GM12873 (cell line): ENCODE measurements at regions not wholly inside any gene's neighbourhood (a gene's known extent, or its start where the extent isn't known, plus 50 kb on each side); places are given as distances from the start of the nearest gene placed in this dataset.

ENCODE experiments used
- TF ChIP-seq, protein P1 (sequence below): IDR thresholded peaks from 2 replicates; pipeline ENCODE4 v1.5.1; 2012; ENCODE audit warnings: low read depth, mild to moderate bottlenecking, moderate library complexity, low read length, control low read depth; ENCODE audit not compliant: insufficient read depth; ENCODE audit errors: missing control alignments

DNA sequence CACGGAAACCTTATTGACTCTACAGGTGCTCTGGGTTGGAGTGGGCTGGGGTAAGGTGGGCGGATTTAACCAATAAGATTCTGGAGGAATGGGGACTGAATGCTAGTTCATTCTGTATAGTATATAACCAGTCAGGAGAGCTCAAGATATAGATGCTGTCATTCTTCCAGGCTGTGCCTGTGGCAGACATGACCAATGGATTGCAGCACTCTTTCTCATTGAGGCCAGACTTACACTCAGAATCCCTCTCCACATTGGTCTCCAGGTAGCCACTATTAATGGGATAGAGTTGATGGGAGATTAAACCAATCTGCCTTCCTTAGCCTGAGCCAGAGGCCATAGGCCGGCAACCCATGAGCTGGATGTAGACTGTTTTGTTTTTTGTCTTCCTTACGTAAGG is 82.8 kb upstream of the MEF2A start:
- TF ChIP-seq, protein P1, sequence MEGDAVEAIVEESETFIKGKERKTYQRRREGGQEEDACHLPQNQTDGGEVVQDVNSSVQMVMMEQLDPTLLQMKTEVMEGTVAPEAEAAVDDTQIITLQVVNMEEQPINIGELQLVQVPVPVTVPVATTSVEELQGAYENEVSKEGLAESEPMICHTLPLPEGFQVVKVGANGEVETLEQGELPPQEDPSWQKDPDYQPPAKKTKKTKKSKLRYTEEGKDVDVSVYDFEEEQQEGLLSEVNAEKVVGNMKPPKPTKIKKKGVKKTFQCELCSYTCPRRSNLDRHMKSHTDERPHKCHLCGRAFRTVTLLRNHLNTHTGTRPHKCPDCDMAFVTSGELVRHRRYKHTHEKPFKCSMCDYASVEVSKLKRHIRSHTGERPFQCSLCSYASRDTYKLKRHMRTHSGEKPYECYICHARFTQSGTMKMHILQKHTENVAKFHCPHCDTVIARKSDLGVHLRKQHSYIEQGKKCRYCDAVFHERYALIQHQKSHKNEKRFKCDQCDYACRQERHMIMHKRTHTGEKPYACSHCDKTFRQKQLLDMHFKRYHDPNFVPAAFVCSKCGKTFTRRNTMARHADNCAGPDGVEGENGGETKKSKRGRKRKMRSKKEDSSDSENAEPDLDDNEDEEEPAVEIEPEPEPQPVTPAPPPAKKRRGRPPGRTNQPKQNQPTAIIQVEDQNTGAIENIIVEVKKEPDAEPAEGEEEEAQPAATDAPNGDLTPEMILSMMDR: no peak

DNA sequence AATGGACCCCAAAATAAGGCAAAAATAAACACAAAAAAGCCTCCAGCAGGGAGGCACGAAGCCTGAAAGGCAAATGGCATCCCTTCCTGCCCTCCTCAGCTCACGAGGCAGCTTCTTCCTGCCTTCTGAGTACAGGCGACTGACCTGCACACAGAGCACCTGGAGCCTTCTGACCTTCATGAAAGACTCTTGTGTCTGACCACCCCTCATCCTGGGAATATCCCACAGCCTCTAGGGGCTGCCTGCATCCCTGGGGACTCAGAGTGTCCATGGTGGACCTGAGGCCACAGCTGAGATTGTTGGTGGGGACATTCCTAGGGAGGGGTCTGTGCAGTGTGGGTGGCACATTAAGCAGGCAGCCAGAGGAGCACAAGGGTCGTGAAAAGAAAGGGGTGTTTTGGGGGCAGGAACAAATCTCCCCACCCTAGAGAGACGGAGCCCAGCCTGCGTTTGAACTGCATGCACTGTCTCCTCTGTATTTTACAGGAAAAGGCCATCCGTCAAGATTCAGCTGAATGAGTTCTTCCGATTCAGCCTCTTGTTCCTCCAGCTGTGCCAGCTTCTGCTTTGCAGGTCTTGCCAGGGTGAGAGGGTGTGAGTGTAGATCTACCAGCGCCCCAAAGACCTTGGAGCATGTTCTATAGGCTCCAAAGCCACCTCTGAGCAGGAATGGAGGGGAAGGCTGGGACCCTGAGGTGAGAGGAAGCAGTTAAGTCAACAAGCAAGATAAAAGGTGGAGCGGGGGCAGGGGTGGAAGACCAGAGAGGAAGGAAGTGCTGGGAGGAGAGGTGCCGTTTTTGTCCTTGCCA is 80.4 kb upstream of the MEF2A start:
- TF ChIP-seq, protein P1: no peak

DNA sequence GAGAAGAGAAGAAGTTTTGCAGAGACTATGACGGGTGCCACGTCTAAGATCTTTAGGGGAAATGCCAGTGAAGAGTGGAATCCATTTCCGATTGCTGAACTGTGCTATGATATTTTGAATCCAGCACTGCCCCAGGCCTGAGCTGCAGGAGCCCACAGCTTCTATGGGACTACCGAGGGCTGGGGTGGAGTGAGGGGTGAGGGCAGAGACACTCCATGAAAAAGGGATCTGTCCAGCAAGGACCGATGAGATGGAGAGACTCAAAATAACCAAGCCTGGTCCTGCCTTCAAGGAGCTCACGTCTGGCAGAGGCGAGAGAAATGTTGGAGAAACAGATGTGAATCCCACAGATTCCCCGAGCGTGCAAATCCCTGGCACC is 79.8 kb upstream of the MEF2A start:
- TF ChIP-seq, protein P1: no peak

DNA sequence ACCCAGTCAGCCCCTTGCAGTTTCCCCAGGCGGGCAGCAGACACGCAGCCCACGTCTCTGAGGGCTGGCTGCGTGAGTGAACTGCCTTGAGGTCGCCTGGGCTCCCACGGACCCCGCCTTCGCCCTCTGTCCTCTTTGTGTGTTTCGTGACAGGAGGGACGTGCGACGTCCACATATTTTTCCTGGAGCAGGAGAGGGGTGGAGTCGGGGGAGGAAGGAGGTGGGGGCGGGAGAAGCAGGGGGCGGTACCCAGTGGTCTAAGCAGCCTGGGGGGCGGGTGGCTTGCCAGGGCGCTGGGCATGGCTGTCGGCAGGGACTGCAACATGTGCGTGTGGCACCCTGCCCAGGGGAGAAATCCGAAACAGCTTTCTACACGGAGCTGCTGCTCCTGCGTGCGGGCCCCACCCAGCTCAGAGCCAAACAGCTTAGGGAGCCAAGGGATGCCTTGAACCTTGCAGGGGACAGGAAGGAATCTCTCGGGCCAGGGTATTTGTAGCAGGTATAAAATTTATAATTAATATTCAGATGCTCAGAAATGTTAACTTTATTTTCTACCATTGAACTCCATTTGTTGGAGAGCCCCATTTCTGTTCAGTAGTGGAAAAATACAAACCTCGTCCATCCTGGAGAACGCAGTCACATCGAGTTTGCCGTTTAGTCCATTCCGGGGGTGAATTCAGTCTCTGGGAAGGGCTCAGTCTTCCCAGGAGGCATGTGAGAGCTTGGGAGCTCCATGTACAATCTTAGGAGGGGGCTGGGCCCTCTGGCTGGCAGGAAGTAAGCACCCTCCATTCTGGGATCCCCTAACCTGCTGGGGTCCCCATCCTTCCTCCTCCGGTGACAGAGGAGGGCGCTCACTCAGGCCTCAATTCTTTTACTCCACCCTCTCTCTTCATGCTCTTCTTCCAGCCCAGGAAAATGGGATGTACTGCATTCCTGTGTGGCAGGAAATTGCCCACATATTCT is 79.1 kb upstream of the MEF2A start:
- TF ChIP-seq, protein P1: no peak

DNA sequence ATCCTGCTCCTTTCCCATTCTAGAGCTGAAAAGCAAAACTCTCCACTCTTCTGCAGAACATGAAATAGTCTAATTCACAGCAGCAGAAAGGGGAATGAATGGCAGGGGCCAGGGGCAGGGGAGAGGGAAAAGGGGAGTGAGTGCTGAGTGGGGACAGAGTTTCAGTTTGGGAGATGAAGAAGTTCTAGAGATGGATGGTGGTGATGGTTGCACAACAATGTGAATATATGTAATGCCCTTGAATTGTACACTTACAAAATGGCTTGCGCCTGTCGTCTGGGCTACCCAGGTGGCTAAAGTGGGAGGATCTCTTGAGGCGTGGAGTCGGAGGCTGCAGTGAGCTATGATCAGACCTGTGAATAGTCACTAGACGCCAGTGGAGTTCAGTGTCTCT is 78.5 kb upstream of the MEF2A start:
- TF ChIP-seq, protein P1: no peak

DNA sequence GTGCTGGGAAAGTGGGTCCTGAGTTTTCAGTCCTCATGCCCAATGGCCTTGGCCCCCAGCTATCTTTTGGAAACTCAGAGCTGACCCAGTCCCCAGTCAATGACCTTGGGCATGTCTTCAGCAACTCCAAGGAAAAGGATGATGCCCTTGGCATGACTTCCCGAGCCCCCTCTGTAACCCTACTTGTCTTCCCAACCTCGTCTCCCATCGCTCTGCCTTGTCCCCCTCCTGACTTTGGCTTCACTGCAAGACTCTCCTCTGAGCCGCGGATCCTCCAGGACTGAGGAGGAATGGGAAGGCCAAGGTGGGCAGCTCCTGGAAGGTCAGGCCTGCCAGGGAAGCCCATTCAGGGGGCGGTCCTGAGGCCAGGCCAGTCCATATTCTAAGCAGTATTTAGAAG is 73.5 kb upstream of the MEF2A start:
- TF ChIP-seq, protein P1: no peak

DNA sequence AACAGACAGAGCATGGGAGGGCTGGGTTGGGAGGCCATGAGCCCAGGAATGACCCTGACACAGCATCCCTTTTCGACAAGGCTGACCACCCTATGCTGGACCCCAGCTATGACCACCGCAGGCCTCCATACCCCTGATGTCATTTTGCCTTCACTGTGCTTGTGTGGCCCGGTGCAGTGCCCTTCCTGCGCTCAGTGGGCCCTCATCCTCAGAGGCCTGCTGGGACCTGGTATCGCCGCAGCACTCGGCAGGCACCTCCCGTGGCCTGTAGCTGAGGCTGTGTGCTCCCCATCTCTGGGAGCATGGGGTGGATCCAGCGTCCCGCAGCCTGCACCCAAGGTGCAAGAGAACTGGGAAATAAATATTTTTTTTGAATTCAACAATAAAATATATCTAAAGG is 73.1 kb upstream of the MEF2A start:
- TF ChIP-seq, protein P1: no peak
